Activated CD8-positive, alpha-beta memory T cell treated with anti-CD3 and anti-CD28 coated beads for 24 hours (primary cell): ENCODE measurements at regions not wholly inside any gene's neighbourhood (a gene's known extent, or its start where the extent isn't known, plus 50 kb on each side); places are given as distances from the start of the nearest gene placed in this dataset.

Source experiments
- DNase-seq: peaks from one replicate; pipeline ENCODE4 v3.0.0-alpha.2; 2020

DNA sequence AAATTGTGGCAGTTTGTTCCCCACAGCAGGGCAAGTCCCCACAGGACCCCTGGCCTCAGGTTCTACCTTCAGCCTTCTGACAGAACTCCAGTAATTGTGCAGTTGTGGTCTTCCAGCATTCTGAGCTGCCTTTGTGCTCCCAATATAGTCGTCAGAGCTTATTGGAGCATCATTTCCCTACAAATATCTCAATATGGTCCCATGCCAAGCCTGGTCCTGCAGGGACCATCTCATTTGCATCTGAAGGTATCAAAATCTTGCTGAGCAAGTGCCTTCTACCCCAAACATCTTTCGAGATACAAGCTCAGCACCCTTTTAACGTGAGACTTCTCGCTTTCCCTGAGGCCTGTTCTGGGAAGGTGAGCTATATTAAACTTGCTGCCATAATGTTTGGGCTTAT lies 333.9 kb upstream of the CDH11 start:
- no peak for DNase-seq

DNA sequence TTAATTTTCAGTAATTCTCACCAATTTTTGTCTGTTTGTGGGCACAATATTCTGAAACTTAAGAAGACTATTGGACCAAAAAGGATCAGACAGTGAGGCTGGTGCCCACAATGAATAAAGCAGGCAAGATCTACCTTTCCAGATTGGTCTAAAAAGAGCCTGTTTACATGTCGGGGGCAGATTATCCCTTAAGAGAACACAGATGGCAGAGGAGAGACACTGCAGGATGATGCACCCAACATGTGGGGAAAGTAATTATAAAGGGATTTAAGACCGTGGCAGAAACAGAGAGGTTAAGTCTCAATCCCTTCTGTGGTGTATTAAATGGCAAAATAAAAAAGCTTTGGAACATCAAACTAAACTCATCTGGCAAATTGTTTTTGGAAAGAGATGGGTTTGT lies 331.8 kb upstream of the CDH11 start:
- no peak for DNase-seq

DNA sequence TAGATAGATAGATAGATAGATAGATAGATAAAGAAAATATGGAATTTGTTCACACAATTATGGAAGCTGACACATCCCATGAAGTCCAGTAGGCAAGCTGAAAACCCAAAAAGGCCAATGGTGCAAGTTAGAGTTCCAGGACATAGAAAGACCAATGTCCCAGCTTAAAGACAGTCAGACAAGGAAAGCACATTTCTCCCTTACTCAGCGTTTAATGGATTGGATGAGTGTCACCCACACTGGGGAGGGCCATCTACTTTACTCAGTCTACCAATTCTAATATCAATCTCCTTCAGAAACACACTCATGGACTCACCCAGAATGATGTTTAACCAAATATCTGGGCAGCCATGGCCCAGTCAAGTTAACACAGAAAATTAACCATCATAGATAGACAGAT lies 327.7 kb upstream of the CDH11 start:
- DNase-seq: no peak

DNA sequence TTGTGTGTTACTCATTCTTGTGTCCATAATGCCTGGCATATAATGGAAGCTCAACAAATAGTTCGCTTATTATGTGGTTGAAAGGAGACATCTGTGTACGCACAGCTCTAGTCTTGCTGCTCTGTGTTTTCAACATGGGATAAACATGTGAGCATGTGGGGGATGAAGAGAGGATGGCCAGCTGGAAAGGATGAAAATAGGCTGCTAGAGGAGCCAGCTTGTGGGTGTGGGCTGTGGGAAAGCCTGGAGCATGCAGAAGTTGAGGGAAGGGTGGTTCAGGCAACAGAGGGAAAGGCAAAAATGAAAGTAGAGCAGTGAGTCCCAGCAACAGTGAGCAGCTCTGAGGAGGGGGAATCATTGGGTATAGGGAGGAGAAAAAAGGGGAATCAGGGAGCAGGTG lies 324.6 kb upstream of the CDH11 start:
- no peak for DNase-seq

DNA sequence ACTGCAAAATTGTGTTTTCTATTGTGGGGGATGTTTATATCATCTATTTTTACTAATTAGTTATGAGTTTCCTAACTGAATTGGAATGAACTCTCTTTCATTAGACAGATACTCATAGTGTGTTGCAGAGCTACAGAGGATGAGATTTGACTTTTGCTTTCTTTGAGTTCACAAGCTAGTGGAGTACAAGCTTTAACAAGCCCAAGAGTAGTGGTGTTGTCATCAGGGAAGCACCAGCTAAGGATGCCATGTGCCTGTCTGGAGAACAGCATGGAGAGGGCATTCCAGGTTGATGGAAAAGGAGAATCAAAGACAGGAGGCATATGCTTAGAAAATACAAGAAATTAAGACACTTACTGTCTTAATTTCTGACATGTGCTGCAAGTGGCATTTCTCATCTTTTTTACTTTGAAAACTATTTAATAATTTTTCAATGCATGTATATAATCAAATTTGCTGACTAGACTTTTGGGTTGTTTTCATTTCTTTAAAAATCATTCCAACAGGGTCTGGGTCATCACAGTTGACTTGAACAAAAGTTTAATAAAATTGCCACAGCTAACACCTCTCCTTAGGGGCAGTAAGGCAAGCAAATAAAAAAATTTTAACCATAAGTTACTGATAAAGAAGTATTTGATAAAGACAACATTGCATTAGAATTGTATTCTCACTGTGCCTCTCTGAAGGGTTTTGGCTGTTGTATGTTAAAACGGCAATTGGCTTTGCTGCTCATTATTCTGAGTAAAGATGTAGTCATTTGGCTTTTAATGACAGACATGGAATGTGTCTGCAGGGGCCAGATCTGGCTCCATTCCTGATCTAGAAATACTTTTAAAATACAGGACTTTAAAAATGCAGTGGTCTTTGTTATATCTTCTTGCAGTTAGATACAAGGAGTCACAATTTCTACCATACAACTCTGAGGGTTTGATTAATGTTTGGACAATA lies 323.7 kb upstream of the CDH11 start:
- no peak for DNase-seq

DNA sequence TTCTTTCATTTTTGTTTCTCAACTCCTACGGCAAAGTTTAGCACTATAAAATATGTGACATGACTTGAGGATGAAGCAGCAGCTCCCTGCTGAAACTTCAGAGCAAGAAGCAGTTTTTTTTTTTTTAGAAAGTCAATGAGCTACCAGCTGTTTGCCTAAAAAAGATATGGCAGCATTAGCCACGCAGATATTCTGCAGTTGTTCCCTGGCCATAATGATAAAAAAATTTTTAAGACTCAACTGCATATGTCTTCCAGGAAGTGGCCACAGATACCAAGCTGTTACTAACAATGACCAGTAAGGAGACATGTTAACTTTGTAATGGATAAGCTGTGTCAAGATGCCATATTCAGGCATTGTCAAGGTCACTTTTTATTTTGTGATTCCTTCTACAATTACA lies 319.6 kb upstream of the CDH11 start:
- DNase-seq: no peak

DNA sequence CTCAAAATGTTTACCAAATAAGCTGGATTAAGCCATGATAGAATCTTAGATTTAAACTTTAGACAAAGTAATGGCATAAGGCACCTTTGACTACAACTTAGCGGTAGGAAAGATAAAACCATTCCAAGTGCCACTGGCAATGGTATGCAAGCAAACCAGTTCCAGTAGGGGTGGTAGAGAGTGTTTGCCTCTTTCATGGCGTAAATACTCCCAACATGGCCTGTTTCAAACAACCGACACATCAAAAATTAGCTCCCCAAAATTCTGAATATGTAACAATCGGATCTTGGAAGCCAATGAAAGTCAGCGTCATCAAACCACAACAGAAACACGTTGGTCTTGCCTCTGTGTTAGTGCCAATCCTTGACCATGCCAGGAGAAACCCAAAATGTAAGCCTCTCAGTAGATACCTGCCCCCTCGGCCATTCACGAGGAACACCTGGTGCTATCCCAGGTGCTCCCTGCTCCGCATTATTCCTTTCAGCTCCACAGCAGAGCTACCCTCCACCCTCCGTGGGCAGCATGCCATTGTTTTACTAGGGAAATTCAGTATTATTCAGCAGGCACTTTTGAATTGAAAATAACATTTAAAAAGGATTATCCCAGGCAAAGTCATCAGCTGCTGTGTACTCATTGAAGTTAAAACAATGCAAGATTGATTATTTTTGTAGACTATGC lies 307.8 kb upstream of the CDH11 start:
- no peak for DNase-seq

DNA sequence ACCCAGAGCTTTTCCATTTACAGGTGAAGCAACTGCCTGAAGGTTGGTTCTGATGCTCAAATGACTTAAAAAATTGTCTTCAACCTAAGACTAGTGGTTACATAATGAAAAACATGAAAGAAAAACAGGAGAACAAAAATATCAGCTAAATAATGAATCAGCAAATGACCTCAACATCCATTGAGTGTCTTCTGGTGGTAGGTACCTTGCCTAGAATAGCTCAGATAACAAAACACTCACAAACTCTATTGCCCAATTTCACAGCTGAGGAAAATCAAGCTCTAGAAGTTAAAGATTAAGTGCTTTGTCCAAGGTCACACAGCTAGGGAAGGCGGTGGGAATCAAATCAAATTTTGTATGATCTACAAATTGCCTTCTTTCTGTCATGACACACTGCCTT lies 304.6 kb upstream of the CDH11 start:
- no peak for DNase-seq

DNA sequence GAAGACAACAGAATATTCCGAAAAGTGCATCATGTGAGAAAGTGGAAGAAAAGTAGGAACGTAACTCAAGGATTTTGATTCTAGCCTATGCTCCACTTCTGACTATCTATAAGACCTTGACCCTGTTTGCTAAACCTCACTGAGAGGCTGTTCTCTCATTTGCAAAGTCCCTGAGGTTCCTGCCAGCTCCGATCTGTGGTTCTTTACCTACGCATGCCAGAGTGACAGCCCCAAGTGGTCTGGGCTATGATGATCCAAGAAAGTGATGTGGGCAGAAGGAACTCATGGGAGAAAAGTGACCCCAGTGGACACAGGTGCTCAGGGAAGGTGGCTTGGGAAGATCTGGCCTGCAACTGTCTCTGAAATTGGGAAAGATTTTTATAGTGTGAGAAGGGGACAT lies 301.1 kb upstream of the CDH11 start:
- no peak for DNase-seq

DNA sequence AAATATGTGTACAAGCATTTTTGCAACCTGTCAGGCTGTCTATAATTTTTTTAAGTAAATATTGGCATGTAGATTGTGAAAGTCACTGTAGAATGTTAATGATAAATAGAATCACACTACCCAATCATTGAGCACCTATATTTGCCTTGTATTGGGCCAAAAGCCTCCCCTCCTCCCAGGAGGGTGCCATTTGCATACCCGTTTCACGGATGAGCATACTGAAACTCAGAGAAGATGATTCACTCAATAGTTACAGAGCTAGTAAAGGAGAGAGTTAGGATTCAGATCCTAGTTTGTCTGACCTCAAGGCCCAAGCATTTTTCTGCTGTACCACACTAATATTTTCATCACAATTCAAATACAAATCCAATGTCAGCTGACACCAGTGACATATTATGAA lies 299.7 kb upstream of the CDH11 start:
- DNase-seq: no peak

DNA sequence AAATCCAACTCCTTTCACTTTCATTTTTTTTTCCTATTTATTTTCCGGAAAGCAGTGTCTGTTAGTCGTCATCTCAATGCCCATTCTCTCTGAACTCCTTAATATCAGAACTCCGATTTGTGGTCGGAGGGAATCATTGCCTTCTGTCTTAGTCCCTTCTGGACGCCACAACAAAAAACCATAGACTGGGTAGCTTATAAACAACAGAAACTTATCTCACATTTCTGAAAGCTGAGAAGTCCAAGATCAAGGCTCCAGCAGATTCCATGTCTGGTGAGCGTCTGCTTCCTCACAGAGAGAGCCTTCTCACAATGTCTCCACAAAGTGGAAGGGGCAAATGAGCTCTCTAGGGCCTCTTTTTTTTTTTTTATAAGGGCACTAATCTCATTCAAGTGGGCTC lies 296.6 kb upstream of the CDH11 start:
- no peak for DNase-seq

DNA sequence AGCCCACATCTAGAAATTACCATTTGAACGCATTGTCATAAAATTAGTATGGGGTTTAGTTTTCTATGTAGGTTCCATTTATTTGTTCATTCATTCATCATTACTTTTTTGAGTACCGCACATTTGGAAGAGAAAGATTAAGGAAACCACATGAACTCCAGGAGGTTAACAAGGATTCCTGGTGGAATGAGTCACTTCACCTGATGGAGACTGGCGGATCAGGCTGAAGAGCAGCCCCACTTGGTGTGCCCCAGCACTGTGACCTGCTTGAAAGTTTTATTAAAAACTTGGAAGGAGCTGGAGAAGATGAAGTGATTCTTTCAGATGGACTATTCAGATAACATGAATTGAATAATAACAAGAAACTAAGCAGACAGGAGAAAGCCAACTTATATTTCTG lies 293.6 kb upstream of the CDH11 start:
- DNase-seq: no peak

DNA sequence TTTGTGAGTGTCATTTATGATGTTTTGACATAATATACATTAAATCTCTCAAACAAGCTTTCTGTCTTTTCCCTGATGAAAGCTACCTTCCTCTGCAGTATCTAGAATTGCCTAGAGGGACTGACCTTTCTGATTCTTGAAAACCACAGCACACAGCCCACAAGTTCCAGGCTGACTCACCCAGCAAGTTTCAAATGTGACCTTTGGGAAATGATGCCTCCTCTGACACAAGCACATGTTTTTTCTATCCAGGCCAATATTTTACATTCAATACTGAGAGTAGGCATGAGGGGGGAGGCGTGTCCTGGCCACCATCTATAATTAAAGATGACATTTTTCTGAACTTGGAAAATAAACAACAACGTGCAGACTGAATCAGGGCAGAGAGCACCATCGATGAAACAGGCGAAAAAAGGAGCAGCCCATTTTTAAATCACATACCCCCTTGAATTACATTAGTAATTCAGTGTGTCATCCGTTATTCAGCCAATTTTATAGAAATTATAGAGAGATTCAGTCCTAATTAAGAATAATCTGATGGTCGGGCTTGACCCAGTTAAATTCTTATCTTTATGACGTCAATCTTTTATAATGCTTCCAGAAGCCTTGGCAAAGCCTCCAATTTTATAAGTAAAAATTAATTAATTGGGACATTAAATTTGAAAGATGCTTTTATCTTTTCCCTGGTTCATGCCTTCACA lies 292.6 kb upstream of the CDH11 start:
- DNase-seq: no peak

DNA sequence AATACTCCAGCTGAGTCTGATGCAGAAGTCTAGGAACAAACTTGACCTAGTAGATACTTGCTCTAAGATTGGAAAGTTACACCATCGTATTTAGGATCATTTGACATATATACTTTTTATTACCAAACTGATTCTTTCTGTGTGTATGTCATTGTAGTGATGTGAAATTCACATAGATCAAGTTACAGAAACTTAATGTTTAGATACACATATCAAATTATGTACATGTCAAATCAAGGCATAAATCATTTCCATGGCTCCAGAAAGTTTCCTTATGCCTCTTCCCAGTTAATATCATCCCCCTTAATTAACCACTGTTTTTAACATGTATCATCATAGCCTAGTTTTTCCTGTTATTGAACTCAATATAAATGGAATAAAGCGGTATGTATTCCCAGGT lies 292.0 kb upstream of the CDH11 start:
- no peak for DNase-seq

DNA sequence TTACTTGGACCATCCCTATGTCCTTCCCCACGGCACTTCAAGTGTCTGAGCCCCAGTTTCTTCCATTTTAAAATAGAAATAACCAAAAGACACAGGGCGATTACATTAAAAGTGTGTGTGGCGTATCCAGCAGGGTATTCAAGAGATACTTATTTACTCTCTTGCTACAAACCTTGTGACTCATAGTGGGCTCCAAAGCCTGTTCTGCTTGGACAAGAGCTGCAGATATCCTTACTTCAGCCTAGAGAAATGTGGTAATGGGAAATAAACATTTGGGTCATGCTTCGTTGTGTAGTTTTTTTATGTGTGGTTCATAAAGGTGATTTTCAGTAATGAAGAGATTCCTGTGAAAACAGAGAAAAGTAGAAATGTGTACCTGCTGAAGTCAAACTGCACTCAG lies 288.9 kb upstream of the CDH11 start:
- no peak for DNase-seq

DNA sequence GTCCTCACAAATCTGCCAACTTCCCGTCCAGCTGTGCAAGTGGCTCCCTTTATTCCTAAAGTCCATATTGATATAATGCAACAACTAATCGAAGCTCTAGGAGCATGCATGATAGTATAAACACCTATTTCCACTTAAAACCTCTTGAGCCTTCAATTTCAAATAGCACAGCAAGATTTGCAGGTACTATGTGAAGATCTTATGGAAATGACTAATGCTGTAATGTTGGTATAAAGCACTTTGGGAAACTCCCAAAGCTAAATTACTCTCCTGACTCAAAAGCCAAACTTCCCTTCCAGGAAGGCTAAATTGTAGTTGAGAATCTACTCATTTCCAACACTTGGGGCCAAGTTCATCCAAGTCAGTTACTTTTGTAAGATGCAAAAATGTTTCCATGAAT lies 287.6 kb upstream of the CDH11 start:
- DNase-seq: no peak

DNA sequence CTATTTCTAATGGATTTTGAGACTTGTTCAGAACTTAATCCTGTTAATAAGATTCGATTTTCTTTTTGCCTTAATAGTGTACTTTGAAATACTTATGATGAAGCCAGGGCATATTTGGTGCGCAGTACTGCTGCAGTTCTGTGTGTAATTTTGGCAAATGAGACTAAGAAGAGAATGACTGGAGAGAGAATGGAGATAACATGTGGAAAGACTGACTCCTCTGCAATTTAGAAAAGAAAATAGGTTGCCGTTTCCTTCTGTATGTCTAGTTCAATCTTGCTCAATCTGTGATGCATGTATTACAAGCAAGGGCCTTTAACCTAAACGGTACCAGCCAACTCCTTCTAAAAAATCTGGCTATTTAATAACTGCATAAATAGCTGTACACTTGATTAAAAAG lies 285.1 kb upstream of the CDH11 start:
- no peak for DNase-seq

DNA sequence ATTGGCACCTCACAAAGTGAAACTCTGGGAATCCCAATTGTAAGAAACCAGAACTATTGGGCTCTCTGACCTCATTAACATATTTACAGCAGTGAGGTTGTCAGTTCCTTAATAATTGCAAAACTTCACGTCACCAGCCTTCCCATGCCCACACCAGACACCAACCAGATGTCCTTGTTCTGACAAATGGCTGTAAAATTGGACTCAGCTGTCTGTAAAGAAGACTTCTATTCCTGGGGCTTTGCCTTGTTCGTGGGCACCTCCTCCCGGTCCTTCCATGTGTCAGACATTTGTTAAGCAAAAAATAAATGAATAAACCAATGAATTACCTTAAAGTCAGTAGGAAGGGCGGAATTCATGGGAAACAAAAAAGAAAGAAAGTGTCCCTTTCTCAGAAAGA lies 284.3 kb upstream of the CDH11 start:
- DNase-seq: no peak

DNA sequence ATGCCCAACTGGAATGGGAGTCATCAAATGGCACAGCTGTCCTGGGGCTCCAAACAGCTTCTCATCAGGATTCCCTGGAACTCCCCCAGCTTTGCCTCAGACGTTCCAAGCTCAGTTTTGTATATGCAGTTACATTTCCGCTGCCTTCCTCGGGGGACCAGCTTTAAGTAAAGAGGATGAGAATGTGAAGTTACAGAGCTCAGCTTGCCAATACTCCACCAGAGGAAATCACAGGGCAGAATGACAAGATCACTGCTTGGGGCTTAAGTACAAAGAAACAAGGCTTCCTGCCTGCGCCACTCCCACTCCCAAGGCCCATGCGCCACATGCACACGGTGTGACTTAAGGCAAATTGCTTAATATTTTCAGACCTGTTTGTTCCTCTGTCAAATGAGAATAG lies 272.4 kb upstream of the CDH11 start:
- no peak for DNase-seq

DNA sequence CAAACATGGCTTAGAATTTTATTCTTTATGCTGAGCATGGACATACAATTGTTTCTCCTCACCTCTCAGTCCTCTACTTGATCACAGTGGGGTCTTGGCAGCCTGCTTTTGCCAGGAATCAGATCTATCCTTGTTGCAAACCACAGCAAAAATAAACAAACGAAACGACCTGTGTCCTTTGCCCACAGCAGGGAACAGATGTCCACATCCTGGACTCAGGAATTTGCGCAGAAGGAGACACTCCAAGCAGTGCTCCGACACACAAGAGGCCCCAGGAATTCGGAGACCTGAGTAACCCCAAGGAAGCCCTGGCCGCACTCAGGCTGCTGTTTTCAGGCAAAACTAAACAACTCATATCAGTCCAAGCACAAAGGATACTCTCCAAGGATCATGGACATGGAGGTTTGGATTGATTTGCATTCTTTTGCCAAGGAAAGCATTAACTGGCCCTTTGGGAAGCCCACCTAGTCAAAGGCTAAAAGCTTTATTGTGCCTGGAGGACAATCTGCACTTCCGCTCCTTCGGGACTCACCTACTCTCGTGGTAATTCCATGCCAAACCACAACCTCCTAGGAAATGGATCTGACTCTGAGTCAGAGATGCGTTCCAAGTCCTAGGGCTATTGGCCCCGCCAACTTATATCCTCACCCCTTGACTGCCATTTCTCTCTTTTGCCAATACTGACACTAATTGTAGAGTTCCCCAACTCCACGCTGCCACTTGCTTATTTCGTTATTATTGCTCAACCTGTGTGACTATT lies 271.1 kb upstream of the CDH11 start:
- no peak for DNase-seq

DNA sequence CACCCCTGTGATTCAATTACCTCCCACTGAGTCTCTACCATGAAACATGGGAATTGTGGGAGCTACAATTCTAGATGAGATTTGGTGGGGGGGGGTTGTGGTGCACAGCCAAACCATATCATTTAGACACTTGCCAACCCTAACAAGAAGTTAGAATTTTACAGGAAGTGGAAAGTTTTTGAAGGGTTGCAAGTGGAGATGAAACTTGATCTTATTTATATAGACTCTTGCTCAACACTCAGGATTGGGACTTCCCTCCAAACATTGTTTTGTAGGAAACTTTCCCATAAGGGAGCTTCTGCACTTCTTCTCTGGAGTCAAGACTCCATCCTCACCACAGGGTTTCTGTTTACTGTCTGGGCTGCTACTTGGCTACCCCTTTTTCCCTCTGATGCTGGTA lies 266.7 kb upstream of the CDH11 start:
- no peak for DNase-seq

DNA sequence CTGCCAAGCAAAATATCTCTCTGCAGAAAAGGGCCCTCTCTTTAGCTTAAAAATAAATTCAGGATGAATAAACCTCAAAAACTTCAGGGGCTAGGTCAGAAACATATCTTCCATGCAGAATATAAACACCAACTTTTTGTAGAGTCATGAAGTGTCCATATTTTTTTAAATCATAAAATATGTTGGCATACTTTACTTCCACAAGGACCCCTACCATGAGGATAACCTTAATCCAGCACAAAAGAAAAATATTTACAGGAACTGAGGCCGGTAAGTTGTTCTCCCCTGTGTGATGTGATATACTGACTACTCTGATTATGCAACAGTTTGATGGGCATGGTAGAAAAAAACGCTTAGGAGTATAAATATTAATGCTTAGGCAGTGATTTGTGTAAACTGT lies 264.8 kb upstream of the CDH11 start:
- no peak for DNase-seq

DNA sequence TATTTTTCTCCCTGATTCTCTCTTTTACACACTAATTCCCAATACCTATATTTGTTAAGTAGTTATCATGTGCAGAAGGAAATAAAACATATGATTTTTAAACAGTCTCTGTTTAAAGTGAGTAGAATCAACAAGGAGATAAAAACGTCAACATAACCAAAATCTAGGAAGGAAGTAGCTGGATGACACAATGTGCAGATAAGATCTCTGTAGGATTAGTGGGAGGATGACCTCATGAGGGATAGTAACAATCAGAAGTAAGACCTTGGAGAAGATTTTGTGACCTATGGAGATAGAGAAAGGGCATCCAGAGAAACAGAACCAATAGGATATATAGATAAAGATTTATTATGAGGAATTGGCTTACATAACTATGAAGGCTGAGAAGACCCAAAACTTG lies 262.6 kb upstream of the CDH11 start:
- no peak for DNase-seq
